ENCODE measurements at regions not wholly inside any gene's neighbourhood (a gene's known extent, or its start where the extent isn't known, plus 50 kb on each side); places are given as distances from the start of the nearest gene placed in this dataset.

- Mint-ChIP-seq H3K36me3 (no peaks in the 10 kb centered on the region), H3K4me1 (no peaks in the 10 kb centered on the region), H3K9me3 (peaks cover 0 to 3% (median 0%) of the 10 kb centered on the region in 7 donors), H3K27ac (no peak overlapping the region), H3K4me3 (no peak overlapping the region), H3K27me3 (ENCODE audit: low read depth in 3 of 3) (peaks cover 0 to 4% (median 3%) of the 10 kb centered on the region in 3 donors)
- Histone ChIP-seq H3K9me3 (replicated peaks in 1 of 2; ENCODE audit: control insufficient read depth in 1 of 2, insufficient read depth in 1 of 2, low read length in 2 of 2) (no peaks in the 10 kb centered on the region), H3K27me3 (ENCODE audit: control insufficient read depth in 2 of 2, insufficient read depth in 2 of 2, low read length in 2 of 2) (no peaks in the 10 kb centered on the region), H3K79me2 (ENCODE audit: insufficient read depth, low read length) (no peaks in the 10 kb centered on the region), H3K4me3 (replicated peaks in 1 of 3; ENCODE audit: low read depth in 2 of 3, low read length in 3 of 3) (no peak overlapping the region), H3K4me1 (ENCODE audit: control insufficient read depth in 1 of 2, insufficient read depth in 2 of 2, low read length in 2 of 2) (no peaks in the 10 kb centered on the region), H3K36me3 (replicated peaks in 1 of 2; ENCODE audit: control insufficient read depth in 1 of 2, insufficient read depth in 2 of 2, low read length in 2 of 2) (no peaks in the 10 kb centered on the region), H3K27ac (ENCODE audit: low read depth in 1 of 2, low read length in 2 of 2) (no peak overlapping the region), H4K20me1 (ENCODE audit: insufficient read depth, low read length) (no peaks in the 10 kb centered on the region), H2AFZ (ENCODE audit: insufficient read depth, low read depth, low read length, poor library complexity, severe bottlenecking) (no peak overlapping the region), H3K9ac (ENCODE audit: insufficient read depth, low read length, poor library complexity, severe bottlenecking) (no peak overlapping the region), H3K4me2 (replicated peaks; ENCODE audit: extremely low read depth, low read length, poor library complexity, severe bottlenecking) (no peak overlapping the region)
- no peak for TF ChIP-seq CTCF (IDR thresholded peaks at IDR 0.05)
- WGBS (ENCODE audit: insufficient coverage): 69% methylated on average over 5 of the region's 6 CpGs
- no peak for DNase-seq
- intact Hi-C loops (cut with micrococcal nuclease): no loop called here
These were observed 203.9 kb downstream of the TBXT start for GRCh38 chr6:165963750-165964149.

GRCh38 chr6:165962366-165962765, 205.3 kb downstream of the TBXT start:
- peaks cover 0 to 2% of the 10 kb centered on the region in 2 donors for H3K9me3 ChIP-seq (replicated peaks in 1 of 2; ENCODE audit: control insufficient read depth in 1 of 2, insufficient read depth in 1 of 2, low read length in 2 of 2)
- no peak overlapping the region for H3K4me3 Mint-ChIP-seq
- H2AFZ ChIP-seq (ENCODE audit: insufficient read depth, low read depth, low read length, poor library complexity, severe bottlenecking): no peak overlapping the region
- H3K4me3 ChIP-seq (replicated peaks in 1 of 3; ENCODE audit: low read depth in 2 of 3, low read length in 3 of 3): no peak overlapping the region
- no peaks in the 10 kb centered on the region for H3K27me3 ChIP-seq (ENCODE audit: control insufficient read depth in 2 of 2, insufficient read depth in 2 of 2, low read length in 2 of 2)
- H4K20me1 ChIP-seq (ENCODE audit: insufficient read depth, low read length): no peaks in the 10 kb centered on the region
- no peak for DNase-seq
- H3K36me3 Mint-ChIP-seq: no peaks in the 10 kb centered on the region
- no peaks in the 10 kb centered on the region for H3K36me3 ChIP-seq (replicated peaks in 1 of 2; ENCODE audit: control insufficient read depth in 1 of 2, insufficient read depth in 2 of 2, low read length in 2 of 2)
- no peaks in the 10 kb centered on the region for H3K4me1 Mint-ChIP-seq
- no peak overlapping the region for H3K27ac ChIP-seq (ENCODE audit: low read depth in 1 of 2, low read length in 2 of 2)
- no peak for TF ChIP-seq CTCF (IDR thresholded peaks at IDR 0.05)
- intact Hi-C loops (cut with micrococcal nuclease): no loop called here
- H3K27me3 Mint-ChIP-seq (ENCODE audit: low read depth in 3 of 3): peaks cover 2 to 3% (median 2%) of the 10 kb centered on the region in 3 donors
- WGBS (ENCODE audit: insufficient coverage): 86% methylated on average over 7 of the region's 7 CpGs
- H3K79me2 ChIP-seq (ENCODE audit: insufficient read depth, low read length): no peaks in the 10 kb centered on the region
- H3K4me2 ChIP-seq (replicated peaks; ENCODE audit: extremely low read depth, low read length, poor library complexity, severe bottlenecking): no peak overlapping the region
- H3K4me1 ChIP-seq (ENCODE audit: control insufficient read depth in 1 of 2, insufficient read depth in 2 of 2, low read length in 2 of 2): no peaks in the 10 kb centered on the region
- H3K9me3 Mint-ChIP-seq: peaks cover 0 to 11% (median 5%) of the 10 kb centered on the region in 7 donors
- no peak overlapping the region for H3K9ac ChIP-seq (ENCODE audit: insufficient read depth, low read length, poor library complexity, severe bottlenecking)
- peak overlapping the region in 1 of 7 donors; percentile 24 for H3K27ac Mint-ChIP-seq
